ENCODE measurements at regions not wholly inside any gene's neighbourhood (a gene's known extent, or its start where the extent isn't known, plus 50 kb on each side); places are given as distances from the start of the nearest gene placed in this dataset.

DNA sequence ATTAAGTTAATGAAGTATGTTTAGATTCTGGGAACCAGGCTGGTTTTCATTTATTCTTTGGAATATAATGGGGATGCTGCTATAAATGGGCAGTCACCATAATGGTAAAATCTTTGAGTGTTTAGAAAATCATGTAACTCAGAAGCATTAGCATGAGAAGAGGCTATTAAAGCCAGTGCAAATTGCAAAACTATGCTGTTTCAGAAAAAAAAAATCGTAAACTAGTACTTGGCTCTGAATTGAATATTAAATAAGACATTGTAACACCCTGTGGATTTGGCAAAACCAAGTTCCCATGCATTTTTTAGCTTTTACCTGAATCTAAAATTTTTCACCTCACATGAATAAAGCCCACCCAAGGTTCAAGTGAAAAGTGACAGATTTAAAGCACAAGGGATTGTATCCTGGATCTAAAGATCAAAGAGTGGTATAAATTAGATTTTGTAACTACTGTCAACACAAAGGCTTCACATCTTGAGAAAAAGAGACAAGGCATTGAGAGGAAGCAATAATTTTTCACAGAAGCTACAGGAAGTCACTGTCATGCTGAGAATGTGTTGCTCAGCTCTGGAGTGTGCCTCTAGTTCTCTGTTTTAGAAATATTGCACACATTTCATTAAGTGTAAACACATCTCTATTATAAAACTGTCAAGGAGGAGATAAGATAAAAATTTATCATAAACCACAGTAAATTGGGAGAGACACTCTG, 142.2 kb downstream of the ABCA8 start:
- TF ChIP-seq, protein P1, sequence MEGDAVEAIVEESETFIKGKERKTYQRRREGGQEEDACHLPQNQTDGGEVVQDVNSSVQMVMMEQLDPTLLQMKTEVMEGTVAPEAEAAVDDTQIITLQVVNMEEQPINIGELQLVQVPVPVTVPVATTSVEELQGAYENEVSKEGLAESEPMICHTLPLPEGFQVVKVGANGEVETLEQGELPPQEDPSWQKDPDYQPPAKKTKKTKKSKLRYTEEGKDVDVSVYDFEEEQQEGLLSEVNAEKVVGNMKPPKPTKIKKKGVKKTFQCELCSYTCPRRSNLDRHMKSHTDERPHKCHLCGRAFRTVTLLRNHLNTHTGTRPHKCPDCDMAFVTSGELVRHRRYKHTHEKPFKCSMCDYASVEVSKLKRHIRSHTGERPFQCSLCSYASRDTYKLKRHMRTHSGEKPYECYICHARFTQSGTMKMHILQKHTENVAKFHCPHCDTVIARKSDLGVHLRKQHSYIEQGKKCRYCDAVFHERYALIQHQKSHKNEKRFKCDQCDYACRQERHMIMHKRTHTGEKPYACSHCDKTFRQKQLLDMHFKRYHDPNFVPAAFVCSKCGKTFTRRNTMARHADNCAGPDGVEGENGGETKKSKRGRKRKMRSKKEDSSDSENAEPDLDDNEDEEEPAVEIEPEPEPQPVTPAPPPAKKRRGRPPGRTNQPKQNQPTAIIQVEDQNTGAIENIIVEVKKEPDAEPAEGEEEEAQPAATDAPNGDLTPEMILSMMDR (conservative IDR thresholded peaks at IDR 0.05) = no peak
- no peak overlapping the region for H3K27ac ChIP-seq

DNA sequence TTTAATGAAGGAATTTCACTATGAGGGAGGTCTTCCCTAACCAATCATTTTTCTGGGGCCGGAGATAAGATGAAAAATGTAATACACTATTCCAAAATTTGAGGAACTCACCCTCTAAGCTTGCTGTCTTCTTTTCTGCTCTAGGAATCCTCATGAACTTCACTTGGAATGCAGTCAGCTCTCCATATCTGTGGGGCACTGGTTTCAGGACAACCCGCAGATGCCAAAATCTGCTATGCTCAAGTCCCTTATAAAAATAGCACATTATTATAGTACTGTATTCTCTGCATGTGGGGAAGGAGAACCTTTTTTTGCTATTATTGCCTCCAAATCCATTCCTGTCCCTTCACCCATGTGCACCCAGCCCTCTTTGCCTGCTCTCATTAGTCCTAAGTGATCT, 146.0 kb downstream of the ABCA8 start:
- TF ChIP-seq, protein P1 (conservative IDR thresholded peaks at IDR 0.05) = no peak
- no peak overlapping the region for H3K27ac ChIP-seq

DNA sequence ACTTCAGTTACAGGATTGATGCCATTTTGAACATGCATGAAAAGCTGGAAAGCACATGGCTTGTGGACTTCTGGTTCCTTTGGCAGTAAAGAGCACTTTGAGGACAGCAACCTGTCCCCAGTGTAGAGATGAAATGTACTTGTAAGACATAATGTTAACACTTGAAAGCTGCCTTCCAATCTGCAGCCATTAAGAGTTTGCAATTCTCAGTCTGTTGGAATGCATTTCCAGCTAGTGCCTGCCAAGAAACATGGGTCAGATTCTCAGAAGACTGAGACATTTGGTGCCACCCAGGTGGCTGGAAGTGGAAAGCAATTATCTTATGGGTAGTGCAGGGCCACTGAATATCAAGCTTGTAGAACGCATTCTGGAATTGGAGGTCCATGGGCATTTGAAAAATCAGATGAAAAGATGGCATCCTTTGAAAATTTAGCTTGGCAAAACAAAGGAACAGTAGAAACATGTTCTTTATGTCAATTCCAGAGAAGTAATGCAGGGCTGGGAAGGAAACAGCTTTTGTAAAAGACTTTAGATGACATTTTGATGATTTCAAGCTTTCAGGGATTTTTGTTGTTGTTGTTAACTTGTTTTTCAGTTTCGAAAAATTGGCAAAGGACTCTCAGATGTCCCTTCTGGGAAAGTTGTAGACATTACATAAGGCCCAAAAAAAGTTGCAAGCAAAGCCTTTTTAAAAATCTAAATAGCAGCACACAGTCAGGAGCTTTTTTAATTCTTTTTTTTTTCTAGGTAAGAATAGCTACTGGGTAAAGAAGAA, 147.0 kb downstream of the ABCA8 start:
- TF ChIP-seq, protein P1 (conservative IDR thresholded peaks at IDR 0.05) = no peak
- no peak overlapping the region for H3K27ac ChIP-seq

DNA sequence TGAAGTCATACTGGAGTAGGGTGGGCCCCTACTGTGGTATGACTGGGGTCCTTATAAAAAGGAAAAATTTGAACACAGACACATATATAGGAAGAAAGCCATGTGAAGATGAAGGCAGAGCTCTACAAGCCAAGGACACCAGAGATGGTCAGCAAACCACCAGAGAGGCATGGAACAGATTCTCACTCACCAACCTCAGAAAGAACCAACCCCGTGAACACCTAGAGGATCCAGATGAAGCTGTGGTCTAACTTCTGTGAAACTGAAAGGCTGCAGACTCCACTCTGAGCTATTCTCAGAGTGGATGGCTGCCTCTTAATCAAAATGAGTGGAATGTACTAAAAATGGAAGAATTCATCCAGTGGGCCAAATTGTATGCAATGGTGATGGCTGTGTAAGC, 149.6 kb downstream of the ABCA8 start:
- no peak overlapping the region for H3K27ac ChIP-seq
- TF ChIP-seq, protein P1 (conservative IDR thresholded peaks at IDR 0.05) = no peak

DNA sequence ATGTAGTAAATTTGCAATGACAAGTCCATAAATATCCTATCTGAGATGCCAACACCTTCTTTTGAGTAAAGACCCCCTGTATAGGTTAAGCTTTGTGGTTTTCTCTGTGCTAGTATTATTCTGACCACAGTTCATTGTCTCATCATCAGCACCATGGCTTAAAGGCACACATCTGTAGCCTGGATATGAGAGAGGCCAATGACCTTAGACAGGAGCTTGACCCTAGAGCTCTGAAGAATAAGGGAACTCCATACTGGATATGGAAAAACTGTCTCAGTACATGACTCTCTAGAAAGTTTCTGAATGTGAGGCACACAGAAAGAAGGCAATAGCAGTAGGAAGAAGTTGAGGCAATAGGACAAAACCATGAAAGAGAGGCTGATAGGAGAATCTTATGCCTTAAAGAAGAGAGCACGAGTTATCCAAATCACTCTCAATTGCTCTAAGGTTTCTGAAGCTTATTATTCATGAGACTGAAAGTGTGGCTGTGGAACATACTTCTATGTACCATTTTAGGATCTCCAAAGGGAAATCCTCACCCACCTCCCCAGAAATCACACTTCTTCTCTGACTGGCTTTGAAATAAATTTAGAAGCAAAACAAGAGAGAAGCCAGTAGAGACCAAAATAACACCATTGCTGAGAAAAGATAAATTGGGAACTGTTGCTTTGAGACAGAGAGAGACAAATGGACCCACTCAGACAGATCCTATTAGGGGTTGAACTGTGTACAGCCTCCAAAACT, 150.2 kb downstream of the ABCA8 start:
- no peak overlapping the region for H3K27ac ChIP-seq
- TF ChIP-seq, protein P1 (conservative IDR thresholded peaks at IDR 0.05) = no peak

DNA sequence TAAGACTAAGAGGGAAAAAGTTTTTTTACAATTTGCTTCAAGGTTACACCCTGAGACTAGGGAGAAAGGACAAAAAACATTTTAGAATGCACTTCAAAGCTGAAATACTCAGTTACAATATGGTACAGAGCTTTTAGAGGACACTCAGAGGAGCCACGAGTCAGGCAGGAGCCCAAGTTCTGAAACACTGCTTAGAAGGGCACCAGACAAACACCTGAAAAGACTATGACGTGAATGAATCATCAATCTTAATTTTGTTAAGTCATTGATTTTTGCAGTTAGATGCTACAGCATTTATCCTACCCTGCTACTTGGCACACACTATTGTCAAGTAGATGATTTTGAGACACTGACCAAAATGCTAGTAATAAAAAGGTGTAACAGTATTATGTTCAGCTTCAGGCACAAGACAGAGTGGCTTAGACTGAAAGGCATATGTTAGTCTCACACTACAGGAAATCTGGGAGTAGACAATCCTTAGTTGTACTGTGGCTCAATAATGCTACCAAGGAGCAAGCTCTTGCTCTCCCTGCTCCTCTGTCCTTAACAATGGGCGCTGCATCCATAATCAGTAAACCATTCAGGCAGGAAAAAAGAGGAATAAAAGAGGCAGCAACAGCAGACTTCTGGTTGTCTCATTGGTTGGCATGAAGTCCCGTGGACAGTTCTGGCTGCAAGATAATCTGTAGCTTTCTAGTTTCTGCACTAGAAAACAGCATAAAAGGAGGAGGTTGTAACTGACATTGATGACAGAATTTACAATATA, 151.8 kb downstream of the ABCA8 start:
- TF ChIP-seq, protein P1 (conservative IDR thresholded peaks at IDR 0.05) = no peak
- no peak overlapping the region for H3K27ac ChIP-seq
